ENCODE measurements at regions not wholly inside any gene's neighbourhood (a gene's known extent, or its start where the extent isn't known, plus 50 kb on each side); places are given as distances from the start of the nearest gene placed in this dataset.

GRCh38 chr7:101699881-101700823 lies 71.1 kb upstream of the MYL10 start:
- no peak for DNase-seq (ENCODE audit: low spot score)
- peaks cover 2% of the 10 kb centered on the region for H3K4me1 Mint-ChIP-seq
- H3F3A ChIP-seq (ENCODE audit: low read depth), result no peaks in the 10 kb centered on the region
- H3K36me3 ChIP-seq, result no peaks in the 10 kb centered on the region
- H3K9me3 ChIP-seq (ENCODE audit: low read depth), result no peaks in the 10 kb centered on the region
- H3K4me3 Mint-ChIP-seq, result no peak overlapping the region
- H3K27ac Mint-ChIP-seq, result peak overlapping the region; percentile 45
- no peak for TF ChIP-seq EZH2 (IDR thresholded peaks at IDR 0.05)
- TF ChIP-seq EZH2phosphoT487 (IDR thresholded peaks at IDR 0.05), result no peak
- TF ChIP-seq, protein P1, sequence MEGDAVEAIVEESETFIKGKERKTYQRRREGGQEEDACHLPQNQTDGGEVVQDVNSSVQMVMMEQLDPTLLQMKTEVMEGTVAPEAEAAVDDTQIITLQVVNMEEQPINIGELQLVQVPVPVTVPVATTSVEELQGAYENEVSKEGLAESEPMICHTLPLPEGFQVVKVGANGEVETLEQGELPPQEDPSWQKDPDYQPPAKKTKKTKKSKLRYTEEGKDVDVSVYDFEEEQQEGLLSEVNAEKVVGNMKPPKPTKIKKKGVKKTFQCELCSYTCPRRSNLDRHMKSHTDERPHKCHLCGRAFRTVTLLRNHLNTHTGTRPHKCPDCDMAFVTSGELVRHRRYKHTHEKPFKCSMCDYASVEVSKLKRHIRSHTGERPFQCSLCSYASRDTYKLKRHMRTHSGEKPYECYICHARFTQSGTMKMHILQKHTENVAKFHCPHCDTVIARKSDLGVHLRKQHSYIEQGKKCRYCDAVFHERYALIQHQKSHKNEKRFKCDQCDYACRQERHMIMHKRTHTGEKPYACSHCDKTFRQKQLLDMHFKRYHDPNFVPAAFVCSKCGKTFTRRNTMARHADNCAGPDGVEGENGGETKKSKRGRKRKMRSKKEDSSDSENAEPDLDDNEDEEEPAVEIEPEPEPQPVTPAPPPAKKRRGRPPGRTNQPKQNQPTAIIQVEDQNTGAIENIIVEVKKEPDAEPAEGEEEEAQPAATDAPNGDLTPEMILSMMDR (IDR thresholded peaks at IDR 0.05), result no peak
- H3K27me3 ChIP-seq, result no peaks in the 10 kb centered on the region
- H3K4me1 ChIP-seq, result no peaks in the 10 kb centered on the region
- H3K79me2 ChIP-seq (ENCODE audit: low read depth), result no peaks in the 10 kb centered on the region
- H3K9ac ChIP-seq, result no peak overlapping the region
- no peak overlapping the region for H3K4me3 ChIP-seq
- H3K9me3 Mint-ChIP-seq, result no peaks in the 10 kb centered on the region
- H4K20me1 ChIP-seq (ENCODE audit: low read depth), result no peaks in the 10 kb centered on the region
- H3K4me2 ChIP-seq, result no peak overlapping the region
- H2AFZ ChIP-seq (replicated peaks), result no peak overlapping the region
- H3K27me3 Mint-ChIP-seq (ENCODE audit: insufficient read depth, low read depth), result peaks cover 8% of the 10 kb centered on the region
- H3K36me3 Mint-ChIP-seq, result no peaks in the 10 kb centered on the region
- H3K27ac ChIP-seq, result no peak overlapping the region

- Histone ChIP-seq H3F3A (ENCODE audit: low read depth) (no peaks in the 10 kb centered on the region), H3K9ac (no peak overlapping the region), H3K4me1 (no peaks in the 10 kb centered on the region), H3K36me3 (no peaks in the 10 kb centered on the region), H4K20me1 (ENCODE audit: low read depth) (no peaks in the 10 kb centered on the region), H3K27ac (no peak overlapping the region), H3K9me3 (ENCODE audit: low read depth) (no peaks in the 10 kb centered on the region), H3K27me3 (no peaks in the 10 kb centered on the region), H3K4me2 (no peak overlapping the region), H2AFZ (replicated peaks) (no peak overlapping the region), H3K79me2 (ENCODE audit: low read depth) (no peaks in the 10 kb centered on the region), H3K4me3 (no peak overlapping the region)
- Mint-ChIP-seq H3K27me3 (ENCODE audit: insufficient read depth, low read depth) (peaks cover 6% of the 10 kb centered on the region), H3K4me3 (no peak overlapping the region), H3K36me3 (no peaks in the 10 kb centered on the region), H3K4me1 (peaks cover 2% of the 10 kb centered on the region), H3K27ac (no peak overlapping the region), H3K9me3 (no peaks in the 10 kb centered on the region)
- DNase-seq (ENCODE audit: low spot score), result no peak
- TF ChIP-seq, protein P1 (IDR thresholded peaks at IDR 0.05), result no peak
- no peak for TF ChIP-seq EZH2phosphoT487 (IDR thresholded peaks at IDR 0.05)
- TF ChIP-seq EZH2 (IDR thresholded peaks at IDR 0.05), result no peak
Observed at GRCh38 chr7:101701153-101701794, 72.2 kb upstream of the MYL10 start.

GRCh38 chr7:101702362-101702850 lies 73.3 kb upstream of the MYL10 start:
- H3K9me3 ChIP-seq (ENCODE audit: low read depth), result no peaks in the 10 kb centered on the region
- no peak overlapping the region for H3K27ac Mint-ChIP-seq
- no peaks in the 10 kb centered on the region for H3K79me2 ChIP-seq (ENCODE audit: low read depth)
- H3F3A ChIP-seq (ENCODE audit: low read depth), result no peaks in the 10 kb centered on the region
- no peak overlapping the region for H2AFZ ChIP-seq (replicated peaks)
- H3K4me1 Mint-ChIP-seq, result peaks cover 2% of the 10 kb centered on the region
- H3K27ac ChIP-seq, result no peak overlapping the region
- H3K36me3 ChIP-seq, result no peaks in the 10 kb centered on the region
- H3K27me3 ChIP-seq, result no peaks in the 10 kb centered on the region
- no peaks in the 10 kb centered on the region for H3K9me3 Mint-ChIP-seq
- no peaks in the 10 kb centered on the region for H4K20me1 ChIP-seq (ENCODE audit: low read depth)
- TF ChIP-seq EZH2phosphoT487 (IDR thresholded peaks at IDR 0.05) (no peak), EZH2 (IDR thresholded peaks at IDR 0.05) (no peak)
- TF ChIP-seq, protein P1 (IDR thresholded peaks at IDR 0.05), result no peak
- peaks cover 5% of the 10 kb centered on the region for H3K27me3 Mint-ChIP-seq (ENCODE audit: insufficient read depth, low read depth)
- H3K4me2 ChIP-seq, result no peak overlapping the region
- H3K9ac ChIP-seq, result no peak overlapping the region
- H3K4me3 Mint-ChIP-seq, result no peak overlapping the region
- H3K4me3 ChIP-seq, result no peak overlapping the region
- DNase-seq (ENCODE audit: low spot score), result no peak
- no peaks in the 10 kb centered on the region for H3K4me1 ChIP-seq
- H3K36me3 Mint-ChIP-seq, result no peaks in the 10 kb centered on the region
